ENCODE measurements at regions not wholly inside any gene's neighbourhood (a gene's known extent, or its start where the extent isn't known, plus 50 kb on each side); places are given as distances from the start of the nearest gene placed in this dataset.

- 77% methylated on average over 6 of the region's 6 CpGs for WGBS
- DNase-seq (ENCODE audit: low read depth in 6 of 9, low spot score in 9 of 9), result no peak
Measured at GRCh38 chr1:29804181-29804899, 568.0 kb downstream of the PTPRU start.

GRCh38 chr1:29803486-29803885 lies 567.2 kb downstream of the PTPRU start:
- Histone ChIP-seq H3K27ac (ENCODE audit: low read depth in 1 of 2, low read length in 1 of 2) (no peak overlapping the region), H3K4me1 (ENCODE audit: control insufficient read depth in 2 of 2, insufficient read depth in 2 of 2, low read length in 2 of 2) (no peaks in the 10 kb centered on the region), H3K27me3 (ENCODE audit: control insufficient read depth in 2 of 2, insufficient read depth in 1 of 2, low read length in 1 of 2) (no peaks in the 10 kb centered on the region), H3K4me3 (ENCODE audit: low read length in 2 of 2) (no peak overlapping the region), H3K36me3 (ENCODE audit: control insufficient read depth in 2 of 2, insufficient read depth in 2 of 2, low read length in 1 of 2) (no peaks in the 10 kb centered on the region), H3K9me3 (ENCODE audit: control insufficient read depth in 2 of 2, insufficient read depth in 1 of 2, low read length in 1 of 2) (no peaks in the 10 kb centered on the region)
- 93% methylated on average over 4 of the region's 4 CpGs for WGBS
- DNase-seq (ENCODE audit: low read depth in 6 of 9, low spot score in 9 of 9), result no peak

More at GRCh38 chr1:29804181-29804899, 568.0 kb downstream of the PTPRU start:
- Histone ChIP-seq H3K27ac (ENCODE audit: low read depth in 1 of 2, low read length in 1 of 2) (no peak overlapping the region), H3K27me3 (ENCODE audit: control insufficient read depth in 2 of 2, insufficient read depth in 1 of 2, low read length in 1 of 2) (no peaks in the 10 kb centered on the region), H3K9me3 (ENCODE audit: control insufficient read depth in 2 of 2, insufficient read depth in 1 of 2, low read length in 1 of 2) (no peaks in the 10 kb centered on the region), H3K4me1 (ENCODE audit: control insufficient read depth in 2 of 2, insufficient read depth in 2 of 2, low read length in 2 of 2) (no peaks in the 10 kb centered on the region), H3K4me3 (ENCODE audit: low read length in 2 of 2) (no peak overlapping the region), H3K36me3 (ENCODE audit: control insufficient read depth in 2 of 2, insufficient read depth in 2 of 2, low read length in 1 of 2) (no peaks in the 10 kb centered on the region)

- no peak for DNase-seq (ENCODE audit: low read depth in 6 of 9, low spot score in 9 of 9)
- Histone ChIP-seq H3K4me3 (ENCODE audit: low read length in 2 of 2) (no peak overlapping the region), H3K9me3 (ENCODE audit: control insufficient read depth in 2 of 2, insufficient read depth in 1 of 2, low read length in 1 of 2) (no peaks in the 10 kb centered on the region), H3K4me1 (ENCODE audit: control insufficient read depth in 2 of 2, insufficient read depth in 2 of 2, low read length in 2 of 2) (no peaks in the 10 kb centered on the region), H3K27me3 (ENCODE audit: control insufficient read depth in 2 of 2, insufficient read depth in 1 of 2, low read length in 1 of 2) (no peaks in the 10 kb centered on the region), H3K27ac (ENCODE audit: low read depth in 1 of 2, low read length in 1 of 2) (no peak overlapping the region), H3K36me3 (ENCODE audit: control insufficient read depth in 2 of 2, insufficient read depth in 2 of 2, low read length in 1 of 2) (no peaks in the 10 kb centered on the region)
- WGBS, result 77% methylated on average over 21 of the region's 21 CpGs
Measured at GRCh38 chr1:29802181-29803068, 566.1 kb downstream of the PTPRU start.

- Histone ChIP-seq H3K9me3 (ENCODE audit: control insufficient read depth in 2 of 2, insufficient read depth in 1 of 2, low read length in 1 of 2) (no peaks in the 10 kb centered on the region), H3K27me3 (ENCODE audit: control insufficient read depth in 2 of 2, insufficient read depth in 1 of 2, low read length in 1 of 2) (no peaks in the 10 kb centered on the region), H3K4me1 (ENCODE audit: control insufficient read depth in 2 of 2, insufficient read depth in 2 of 2, low read length in 2 of 2) (no peaks in the 10 kb centered on the region), H3K36me3 (ENCODE audit: control insufficient read depth in 2 of 2, insufficient read depth in 2 of 2, low read length in 1 of 2) (no peaks in the 10 kb centered on the region), H3K4me3 (ENCODE audit: low read length in 2 of 2) (no peak overlapping the region), H3K27ac (ENCODE audit: low read depth in 1 of 2, low read length in 1 of 2) (no peak overlapping the region)
- no peak for DNase-seq (ENCODE audit: low read depth in 6 of 9, low spot score in 9 of 9)
- 72% methylated on average over 8 of the region's 8 CpGs for WGBS
Measured at GRCh38 chr1:29801561-29801973, 565.2 kb downstream of the PTPRU start.

GRCh38 chr1:29801003-29801402 lies 564.7 kb downstream of the PTPRU start:
- H3K27ac ChIP-seq (ENCODE audit: low read depth in 1 of 2, low read length in 1 of 2), result no peak overlapping the region
- WGBS, result 84% methylated on average over 4 of the region's 4 CpGs
- no peak overlapping the region for H3K4me3 ChIP-seq (ENCODE audit: low read length in 2 of 2)
- H3K36me3 ChIP-seq (ENCODE audit: control insufficient read depth in 2 of 2, insufficient read depth in 2 of 2, low read length in 1 of 2), result no peaks in the 10 kb centered on the region
- H3K4me1 ChIP-seq (ENCODE audit: control insufficient read depth in 2 of 2, insufficient read depth in 2 of 2, low read length in 2 of 2), result no peaks in the 10 kb centered on the region
- no peaks in the 10 kb centered on the region for H3K9me3 ChIP-seq (ENCODE audit: control insufficient read depth in 2 of 2, insufficient read depth in 1 of 2, low read length in 1 of 2)
- DNase-seq (ENCODE audit: low read depth in 6 of 9, low spot score in 9 of 9), result no peak
- H3K27me3 ChIP-seq (ENCODE audit: control insufficient read depth in 2 of 2, insufficient read depth in 1 of 2, low read length in 1 of 2), result no peaks in the 10 kb centered on the region

GRCh38 chr1:29800522-29800956 lies 564.2 kb downstream of the PTPRU start:
- Histone ChIP-seq H3K27ac (ENCODE audit: low read depth in 1 of 2, low read length in 1 of 2) (no peak overlapping the region), H3K36me3 (ENCODE audit: control insufficient read depth in 2 of 2, insufficient read depth in 2 of 2, low read length in 1 of 2) (no peaks in the 10 kb centered on the region), H3K27me3 (ENCODE audit: control insufficient read depth in 2 of 2, insufficient read depth in 1 of 2, low read length in 1 of 2) (no peaks in the 10 kb centered on the region), H3K4me3 (ENCODE audit: low read length in 2 of 2) (no peak overlapping the region), H3K9me3 (ENCODE audit: control insufficient read depth in 2 of 2, insufficient read depth in 1 of 2, low read length in 1 of 2) (no peaks in the 10 kb centered on the region), H3K4me1 (ENCODE audit: control insufficient read depth in 2 of 2, insufficient read depth in 2 of 2, low read length in 2 of 2) (no peaks in the 10 kb centered on the region)
- DNase-seq (ENCODE audit: low read depth in 6 of 9, low spot score in 9 of 9), result no peak
- 89% methylated on average over 6 of the region's 6 CpGs for WGBS

GRCh38 chr1:29800120-29800519 lies 563.8 kb downstream of the PTPRU start:
- no peaks in the 10 kb centered on the region for H3K36me3 ChIP-seq (ENCODE audit: control insufficient read depth in 2 of 2, insufficient read depth in 2 of 2, low read length in 1 of 2)
- H3K4me1 ChIP-seq (ENCODE audit: control insufficient read depth in 2 of 2, insufficient read depth in 2 of 2, low read length in 2 of 2), result no peaks in the 10 kb centered on the region
- no peak overlapping the region for H3K4me3 ChIP-seq (ENCODE audit: low read length in 2 of 2)
- H3K9me3 ChIP-seq (ENCODE audit: control insufficient read depth in 2 of 2, insufficient read depth in 1 of 2, low read length in 1 of 2), result no peaks in the 10 kb centered on the region
- 94% methylated on average over 5 of the region's 5 CpGs for WGBS
- no peak for DNase-seq (ENCODE audit: low read depth in 6 of 9, low spot score in 9 of 9)
- no peak overlapping the region for H3K27ac ChIP-seq (ENCODE audit: low read depth in 1 of 2, low read length in 1 of 2)
- no peaks in the 10 kb centered on the region for H3K27me3 ChIP-seq (ENCODE audit: control insufficient read depth in 2 of 2, insufficient read depth in 1 of 2, low read length in 1 of 2)

- WGBS, result 83% methylated on average over 13 of the region's 13 CpGs
- Histone ChIP-seq H3K4me3 (ENCODE audit: low read length in 2 of 2) (no peak overlapping the region), H3K4me1 (ENCODE audit: control insufficient read depth in 2 of 2, insufficient read depth in 2 of 2, low read length in 2 of 2) (no peaks in the 10 kb centered on the region), H3K36me3 (ENCODE audit: control insufficient read depth in 2 of 2, insufficient read depth in 2 of 2, low read length in 1 of 2) (no peaks in the 10 kb centered on the region), H3K9me3 (ENCODE audit: control insufficient read depth in 2 of 2, insufficient read depth in 1 of 2, low read length in 1 of 2) (no peaks in the 10 kb centered on the region), H3K27ac (ENCODE audit: low read depth in 1 of 2, low read length in 1 of 2) (no peak overlapping the region), H3K27me3 (ENCODE audit: control insufficient read depth in 2 of 2, insufficient read depth in 1 of 2, low read length in 1 of 2) (no peaks in the 10 kb centered on the region)
- DNase-seq (ENCODE audit: low read depth in 6 of 9, low spot score in 9 of 9), result no peak
Measured at GRCh38 chr1:29798699-29799566, 562.6 kb downstream of the PTPRU start.
